Lower lobe of right lung (tissue), 2 donors: ENCODE measurements at regions not wholly inside any gene's neighbourhood (a gene's known extent, or its start where the extent isn't known, plus 50 kb on each side); places are given as distances from the start of the nearest gene placed in this dataset.
A peak's percentile ranks its signal among the peaks of the same experiment; 100 is the strongest.

Experiments
- ATAC-seq, 2 donors: fragments of 200-7000 bp; cut with Tn5 transposase; one replicate each; pipeline ENCODE4 v1.9.1; 2020 to 2022; ENCODE audit warnings: mild to moderate bottlenecking in 2 of 2, moderate library complexity in 2 of 2
- DNase-seq: peaks from one replicate; pipeline ENCODE4 v3.0.0-alpha.2; 2020
- H3K27ac ChIP-seq: fragments of 200-600 bp; one replicate; pipeline ENCODE4 v1.8.0; 2022
- H3K27me3 ChIP-seq: fragments of 200-600 bp; one replicate; pipeline ENCODE4 v1.8.0; 2022; ENCODE audit warnings: low read depth
- H3K36me3 ChIP-seq: fragments of 200-600 bp; one replicate; pipeline ENCODE4 v1.8.0; 2022; ENCODE audit warnings: mild to moderate bottlenecking
- H3K4me1 ChIP-seq: fragments of 200-600 bp; one replicate; pipeline ENCODE4 v1.8.0; 2022
- H3K4me3 ChIP-seq: fragments of 200-600 bp; one replicate; pipeline ENCODE4 v1.8.0; 2022; ENCODE audit warnings: mild to moderate bottlenecking
- H3K9me3 ChIP-seq: fragments of 200-600 bp; one replicate; pipeline ENCODE4 v1.8.0; 2022
- intact Hi-C: fragments of 100-400 bp; cut with DNase I; formaldehyde crosslinking; loops from one replicate; pipeline ENCODE4 v1.11.0; 2022
- TF ChIP-seq, protein P1 (sequence below): fragments of 200-600 bp; IDR thresholded peaks from one replicate; pipeline ENCODE4 v1.8.0; 2022; ENCODE audit warnings: antibody characterized with exemption, mild to moderate bottlenecking
- donor health status: DM: no; HTN: yes; CAD: no; lungs with severe emphysema.

DNA sequence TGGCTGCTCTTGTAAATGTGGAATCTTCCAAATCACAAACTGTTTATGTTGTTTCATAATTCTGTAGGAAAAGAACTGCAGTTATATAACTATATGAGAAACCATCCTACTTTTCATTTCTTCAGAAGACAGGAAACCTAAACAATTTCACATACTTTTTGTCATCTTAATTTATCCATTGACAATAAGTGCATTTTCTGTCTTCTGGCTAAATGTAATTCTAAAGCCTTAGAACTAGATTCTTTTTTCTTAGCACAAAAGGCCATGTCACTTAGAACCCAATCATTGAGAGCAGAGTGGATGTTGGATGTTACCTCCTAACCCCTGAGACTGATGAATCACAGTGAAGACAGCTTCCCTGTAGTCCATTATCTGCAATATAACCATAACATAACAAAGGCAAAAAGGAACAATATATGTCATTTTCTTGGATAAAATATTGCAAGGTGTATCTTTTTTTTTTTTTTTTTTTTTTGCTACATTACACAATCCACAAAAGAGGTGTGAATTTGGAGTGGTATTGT lies 410.2 kb upstream of the PRMT6 start:
- Histone ChIP-seq H3K27me3 (no peaks in the 10 kb centered on the region), H3K4me1 (no peaks in the 10 kb centered on the region), H3K36me3 (no peaks in the 10 kb centered on the region), H3K27ac (no peak overlapping the region), H3K4me3 (no peak overlapping the region), H3K9me3 (no peaks in the 10 kb centered on the region)
- DNase-seq (no peak), ATAC-seq (no peak)
- intact Hi-C loops, result no loop called here
- TF ChIP-seq, protein P1, sequence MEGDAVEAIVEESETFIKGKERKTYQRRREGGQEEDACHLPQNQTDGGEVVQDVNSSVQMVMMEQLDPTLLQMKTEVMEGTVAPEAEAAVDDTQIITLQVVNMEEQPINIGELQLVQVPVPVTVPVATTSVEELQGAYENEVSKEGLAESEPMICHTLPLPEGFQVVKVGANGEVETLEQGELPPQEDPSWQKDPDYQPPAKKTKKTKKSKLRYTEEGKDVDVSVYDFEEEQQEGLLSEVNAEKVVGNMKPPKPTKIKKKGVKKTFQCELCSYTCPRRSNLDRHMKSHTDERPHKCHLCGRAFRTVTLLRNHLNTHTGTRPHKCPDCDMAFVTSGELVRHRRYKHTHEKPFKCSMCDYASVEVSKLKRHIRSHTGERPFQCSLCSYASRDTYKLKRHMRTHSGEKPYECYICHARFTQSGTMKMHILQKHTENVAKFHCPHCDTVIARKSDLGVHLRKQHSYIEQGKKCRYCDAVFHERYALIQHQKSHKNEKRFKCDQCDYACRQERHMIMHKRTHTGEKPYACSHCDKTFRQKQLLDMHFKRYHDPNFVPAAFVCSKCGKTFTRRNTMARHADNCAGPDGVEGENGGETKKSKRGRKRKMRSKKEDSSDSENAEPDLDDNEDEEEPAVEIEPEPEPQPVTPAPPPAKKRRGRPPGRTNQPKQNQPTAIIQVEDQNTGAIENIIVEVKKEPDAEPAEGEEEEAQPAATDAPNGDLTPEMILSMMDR, result no peak

DNA sequence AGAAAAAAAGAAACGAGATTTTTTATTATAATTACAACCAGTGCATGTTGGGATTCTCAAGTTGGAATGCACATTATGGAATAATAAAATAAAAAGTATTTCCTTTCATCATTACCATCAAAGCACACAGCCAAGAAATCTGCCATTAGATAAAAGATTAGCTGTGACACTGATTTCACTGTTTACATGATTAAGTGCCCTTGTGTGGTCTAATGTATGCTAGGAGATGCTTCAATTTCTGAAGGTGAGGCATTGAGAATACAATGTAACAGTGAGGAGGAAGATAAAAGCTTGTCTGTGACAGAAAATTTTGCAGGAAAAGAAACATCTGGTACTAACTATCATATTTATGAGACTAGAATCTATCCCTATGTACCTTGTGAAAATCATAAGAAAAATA lies 409.7 kb upstream of the PRMT6 start:
- TF ChIP-seq, protein P1, result no peak
- Histone ChIP-seq H3K4me1 (no peaks in the 10 kb centered on the region), H3K27ac (no peak overlapping the region), H3K4me3 (no peak overlapping the region), H3K27me3 (no peaks in the 10 kb centered on the region), H3K36me3 (no peaks in the 10 kb centered on the region), H3K9me3 (no peaks in the 10 kb centered on the region)
- ATAC-seq, result no peak
- intact Hi-C loops, result no loop called here
- DNase-seq, result no peak

DNA sequence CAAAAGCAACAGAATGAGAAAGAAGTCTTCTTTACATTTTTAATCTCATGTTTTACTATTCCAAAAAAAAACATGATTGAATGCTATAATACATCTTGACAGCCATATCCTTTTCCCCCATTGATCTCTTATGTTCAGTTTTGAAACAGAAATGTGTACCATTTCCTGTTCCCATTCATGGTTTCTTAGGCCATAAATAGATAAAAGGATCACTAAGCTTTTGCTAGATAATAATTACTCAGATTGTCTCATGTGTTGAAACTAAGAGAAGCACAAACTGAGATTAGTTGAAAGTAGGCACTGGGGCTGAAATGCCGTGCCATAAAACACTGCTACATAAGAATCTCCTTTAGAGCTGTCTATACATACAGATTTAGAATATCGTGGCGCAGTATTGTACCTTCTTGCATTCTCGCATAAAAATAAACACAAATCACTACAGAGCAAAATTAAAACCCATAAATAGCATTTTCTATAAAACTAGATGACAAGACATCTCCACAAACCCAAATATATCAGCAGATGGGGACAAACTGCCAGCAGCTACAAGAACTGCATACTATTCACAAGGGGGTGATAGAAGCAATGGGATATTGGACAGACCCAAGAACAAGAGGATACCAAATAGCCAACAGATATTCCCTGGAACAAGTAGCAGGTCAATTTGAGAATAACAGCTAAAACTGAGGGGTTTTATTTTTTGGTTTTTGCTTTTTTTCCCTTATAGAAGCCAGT lies 405.3 kb upstream of the PRMT6 start:
- TF ChIP-seq, protein P1, result no peak
- no peak overlapping the region for H3K4me3 ChIP-seq
- H3K9me3 ChIP-seq, result no peaks in the 10 kb centered on the region
- no peak overlapping the region for H3K27ac ChIP-seq
- H3K36me3 ChIP-seq, result no peaks in the 10 kb centered on the region
- ATAC-seq (no peak), DNase-seq (no peak)
- no peaks in the 10 kb centered on the region for H3K27me3 ChIP-seq
- intact Hi-C loops, result no loop called here
- H3K4me1 ChIP-seq, result no peaks in the 10 kb centered on the region

DNA sequence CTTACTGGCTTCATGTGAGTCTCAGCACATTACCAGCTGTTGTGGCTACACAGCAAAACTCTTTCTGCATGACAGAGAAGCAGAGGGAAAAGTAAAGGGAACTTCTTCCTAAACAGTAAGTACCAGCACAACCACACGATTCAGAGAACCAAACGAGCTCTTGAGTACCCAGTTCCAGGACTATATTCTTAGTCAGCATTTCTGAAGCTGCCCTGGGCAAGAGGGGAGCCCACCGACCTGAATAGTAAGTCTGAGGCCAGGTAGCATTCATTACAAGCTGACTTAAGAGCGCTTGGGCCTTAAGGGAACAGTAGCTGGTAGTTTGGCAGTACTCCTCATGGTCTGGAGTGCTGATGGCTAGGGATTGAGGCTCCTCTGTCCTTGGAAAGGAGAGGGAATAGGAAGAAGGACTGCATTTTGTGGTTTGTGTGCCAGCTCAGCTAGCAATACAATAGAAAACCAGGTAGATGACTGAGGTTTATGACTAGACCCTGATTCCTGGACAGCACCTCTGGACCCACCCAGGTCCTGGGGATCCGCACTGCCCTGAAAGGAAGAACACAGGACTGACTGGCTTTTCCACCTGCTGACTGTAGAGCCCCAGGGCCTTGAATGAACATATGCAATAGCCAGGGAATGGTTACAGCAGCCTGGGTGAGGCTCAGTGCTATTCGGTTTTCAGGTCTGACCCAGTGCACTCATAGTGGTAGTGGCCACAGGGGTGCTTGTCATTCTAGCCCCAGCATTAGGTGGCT lies 396.8 kb upstream of the PRMT6 start:
- no peak overlapping the region for H3K4me3 ChIP-seq
- DNase-seq (no peak), ATAC-seq (no peak)
- TF ChIP-seq, protein P1, result no peak
- intact Hi-C loops, result no loop called here
- no peaks in the 10 kb centered on the region for H3K4me1 ChIP-seq
- no peak overlapping the region for H3K27ac ChIP-seq
- H3K36me3 ChIP-seq, result no peaks in the 10 kb centered on the region
- H3K27me3 ChIP-seq, result no peaks in the 10 kb centered on the region
- no peaks in the 10 kb centered on the region for H3K9me3 ChIP-seq

DNA sequence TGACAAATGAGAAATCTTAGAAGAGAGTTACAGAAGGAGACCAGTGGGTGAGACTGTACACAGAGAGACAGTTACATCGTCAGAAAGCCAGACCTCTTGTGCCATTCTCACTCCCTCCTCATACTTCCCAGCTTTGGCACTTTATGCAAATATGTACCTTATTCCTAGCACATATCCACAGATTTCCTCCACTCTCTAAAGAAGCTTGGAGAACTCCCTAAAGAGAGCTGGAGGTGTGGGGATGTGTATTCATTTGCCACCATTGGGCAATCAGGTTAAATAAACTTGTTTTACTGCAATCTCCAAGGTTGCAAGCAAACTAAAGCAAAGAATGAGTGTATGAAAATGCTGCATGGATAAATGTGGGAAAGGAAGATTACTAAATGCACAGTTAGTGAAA lies 380.9 kb upstream of the PRMT6 start:
- no peaks in the 10 kb centered on the region for H3K9me3 ChIP-seq
- no peaks in the 10 kb centered on the region for H3K36me3 ChIP-seq
- ATAC-seq (peak; percentile 21 to 71), DNase-seq (no peak)
- TF ChIP-seq, protein P1, result no peak
- H3K27me3 ChIP-seq, result no peaks in the 10 kb centered on the region
- H3K4me1 ChIP-seq, result no peaks in the 10 kb centered on the region
- no peak overlapping the region for H3K27ac ChIP-seq
- H3K4me3 ChIP-seq, result no peak overlapping the region
- intact Hi-C loops, result no loop called here
